ENCODE measurements at regions not wholly inside any gene's neighbourhood (a gene's known extent, or its start where the extent isn't known, plus 50 kb on each side); places are given as distances from the start of the nearest gene placed in this dataset.

- no peak overlapping the region for H2AK5ac ChIP-seq (ENCODE audit: low read depth, low read length)
- H3K27ac ChIP-seq (ENCODE audit: insufficient read depth, low read length): no peak overlapping the region
- no peak overlapping the region for H3K9ac ChIP-seq (ENCODE audit: low read depth, low read length)
- no peak overlapping the region for H2AK9ac ChIP-seq (replicated peaks; ENCODE audit: low read depth, low read length, poor library complexity)
- H3K79me1 ChIP-seq (ENCODE audit: low read depth in 1 of 2, low read length in 2 of 2): no peaks in the 10 kb centered on the region
- H3K4me1 ChIP-seq (ENCODE audit: control insufficient read depth, insufficient read depth, low read length): peaks cover 2% of the 10 kb centered on the region; the same call in 1 of the 2 replicates
- in situ Hi-C loops (cut with MboI; ENCODE audit: low sequenced_read_pairs) (no loop called here), dilution Hi-C loops (cut with HindIII; ENCODE audit: low sequenced_read_pairs, unreplicated experiment) (no loop called here), intact Hi-C loops (cut with micrococcal nuclease) (no loop called here)
- BruUV-seq (replicated peaks): no TSS peak
- TF ChIP-seq MAZ (IDR thresholded peaks at IDR 0.05; ENCODE audit: borderline replicate concordance, low read depth, low read length) (no peak), FOS (IDR thresholded peaks at IDR 0.05; ENCODE audit: low read depth, low read length) (no peak), MAFK (IDR thresholded peaks at IDR 0.05; ENCODE audit: low read depth, low read length) (no peak), NFE2L2 (IDR thresholded peaks at IDR 0.05; ENCODE audit: low read depth, low read length) (no peak), USF2 (IDR thresholded peaks at IDR 0.05; ENCODE audit: low read depth, low read length) (no peak), RFX5 (IDR thresholded peaks at IDR 0.05; ENCODE audit: low read depth, low read length) (no peak), CHD1 (IDR thresholded peaks at IDR 0.05; ENCODE audit: low read depth, low read length) (no peak), RCOR1 (IDR thresholded peaks at IDR 0.05; ENCODE audit: insufficient replicate concordance, low read length) (no peak), POLR2A (IDR thresholded peaks at IDR 0.05; ENCODE audit: low read depth, low read length) (no peak), MXI1 (IDR thresholded peaks at IDR 0.05; ENCODE audit: borderline replicate concordance, low read depth, low read length) (no peak), RAD21 (IDR thresholded peaks at IDR 0.05; ENCODE audit: low read length) (no peak), SMC3 (IDR thresholded peaks at IDR 0.05; ENCODE audit: low read depth, low read length) (no peak), BHLHE40 (IDR thresholded peaks at IDR 0.05; ENCODE audit: low read depth, low read length) (no peak), CEBPB (IDR thresholded peaks at IDR 0.05; ENCODE audit: low read depth, low read length) (no peak), CTCF (conservative IDR thresholded peaks at IDR 0.05; ENCODE audit: low read depth, low read length) (no peak), ELK1 (IDR thresholded peaks at IDR 0.05; ENCODE audit: borderline replicate concordance, low read depth, low read length) (no peak)
- no peak overlapping the region for H3K14ac ChIP-seq (replicated peaks; ENCODE audit: low read depth, low read length)
- H3K4me3 ChIP-seq (ENCODE audit: insufficient read depth, low read depth, low read length): no peak overlapping the region
- no peak overlapping the region for H3K18ac ChIP-seq (ENCODE audit: low read depth, low read length)
- no peak overlapping the region for H2BK15ac ChIP-seq (ENCODE audit: low read depth, low read length)
- no CpG with 5 or more reads among the region's 5 CpGs for WGBS, 2 experiments (ENCODE audit: extremely low coverage in 2 of 2, insufficient read length in 1 of 2)
- no peak overlapping the region for H3K23ac ChIP-seq (ENCODE audit: low read depth, low read length)
- H3K9me3 ChIP-seq (ENCODE audit: control insufficient read depth, insufficient read depth, low read length): no peaks in the 10 kb centered on the region
- H4K20me1 ChIP-seq (ENCODE audit: insufficient read depth, low read length): no peaks in the 10 kb centered on the region
- no peak for ATAC-seq (ENCODE audit: low read depth)
- no peak overlapping the region for H4K8ac ChIP-seq (ENCODE audit: low read depth in 2 of 2, low read length in 2 of 2)
- H3K56ac ChIP-seq (ENCODE audit: extremely low read depth, insufficient read depth, low read length): no peak overlapping the region
- H3K9me1 ChIP-seq (ENCODE audit: insufficient read depth, low read length): no peaks in the 10 kb centered on the region
- H3K4ac ChIP-seq (ENCODE audit: low read depth, low read length): no peak overlapping the region
- H2BK5ac ChIP-seq (ENCODE audit: low read depth, low read length, poor library complexity, severe bottlenecking): no peak overlapping the region
- POLR2A ChIA-PET (ENCODE audit: unreplicated experiment): no interaction called here
- H4K5ac ChIP-seq (ENCODE audit: low read depth, low read length): no peak overlapping the region
- no peak overlapping the region for H2BK20ac ChIP-seq (ENCODE audit: low read depth, low read length)
- H3K4me2 ChIP-seq (ENCODE audit: low read depth, low read length): no peak overlapping the region
- no peaks in the 10 kb centered on the region for H3K36me3 ChIP-seq (ENCODE audit: control insufficient read depth, insufficient read depth, low read length)
- H3K27me3 ChIP-seq (ENCODE audit: control insufficient read depth, insufficient read depth, low read length): peaks cover 84% of the 10 kb centered on the region
- H4K91ac ChIP-seq (ENCODE audit: insufficient read depth, low read depth, low read length): no peak overlapping the region
- DNase-seq: no peak
- H2BK120ac ChIP-seq (ENCODE audit: low read depth, low read length): no peak overlapping the region
- H2AFZ ChIP-seq (replicated peaks; ENCODE audit: low read length, poor library complexity): no peak overlapping the region
- CTCF ChIA-PET: no interaction called here
These were observed 240.9 kb downstream of the UACA start for GRCh38 chr15:70522323-70522966.
